Right renal pelvis (tissue), 4 donors: ENCODE measurements at regions not wholly inside any gene's neighbourhood (a gene's known extent, or its start where the extent isn't known, plus 50 kb on each side); places are given as distances from the start of the nearest gene placed in this dataset.

ENCODE experiments used
- DNase-seq, 4 donors: peaks; one replicate each; pipeline ENCODE4 v3.0.0-alpha.2; 2013; ENCODE audit warnings: low read depth in 4 of 4, low spot score in 3 of 4, missing footprints in 1 of 4

- no peak for DNase-seq
Observed at GRCh38 chr16:86302421-86303109, 207.8 kb upstream of the FOXF1 start.

GRCh38 chr16:86303787-86304678 is 206.3 kb upstream of the FOXF1 start:
- DNase-seq, result peak in 2 of 4 donors; percentile 27 to 36

- no peak for DNase-seq
Observed at GRCh38 chr16:86304868-86305267, 205.5 kb upstream of the FOXF1 start.

GRCh38 chr16:86305440-86305839 is 204.9 kb upstream of the FOXF1 start:
- DNase-seq, result no peak

GRCh38 chr16:86306011-86306644 is 204.2 kb upstream of the FOXF1 start:
- DNase-seq, result no peak

GRCh38 chr16:86306811-86307513 is 203.4 kb upstream of the FOXF1 start:
- DNase-seq, result no peak

GRCh38 chr16:86307514-86307903 is 202.8 kb upstream of the FOXF1 start:
- no peak for DNase-seq

- no peak for DNase-seq
Observed at GRCh38 chr16:86308514-86308913, 201.8 kb upstream of the FOXF1 start.

GRCh38 chr16:86313631-86314030 is 196.7 kb upstream of the FOXF1 start:
- DNase-seq, result no peak

- DNase-seq, result no peak
Observed at GRCh38 chr16:86314402-86315025, 195.8 kb upstream of the FOXF1 start.

- no peak for DNase-seq
Observed at GRCh38 chr16:86316967-86317812, 193.1 kb upstream of the FOXF1 start.

GRCh38 chr16:86317813-86318650 is 192.3 kb upstream of the FOXF1 start:
- DNase-seq, result no peak

GRCh38 chr16:86319585-86320236 is 190.6 kb upstream of the FOXF1 start:
- DNase-seq, result no peak

- DNase-seq, result no peak
Observed at GRCh38 chr16:86320237-86320595, 190.1 kb upstream of the FOXF1 start.

GRCh38 chr16:86321491-86321890 is 188.8 kb upstream of the FOXF1 start:
- DNase-seq, result no peak

GRCh38 chr16:86322283-86322682 is 188.0 kb upstream of the FOXF1 start:
- no peak for DNase-seq

- no peak for DNase-seq
Observed at GRCh38 chr16:86322806-86323205, 187.5 kb upstream of the FOXF1 start.

GRCh38 chr16:86324320-86324719 is 186.0 kb upstream of the FOXF1 start:
- no peak for DNase-seq
